Dendritic cell treated with granulocyte-macrophage colony-stimulating factor and Interleukin-4, amounts not matched to agents 40 ng/mL and 50 ng/mL, for 4 days (primary cell): ENCODE measurements at regions not wholly inside any gene's neighbourhood (a gene's known extent, or its start where the extent isn't known, plus 50 kb on each side); places are given as distances from the start of the nearest gene placed in this dataset.

ENCODE experiments used
- H3K27ac Mint-ChIP-seq: one replicate; pipeline ENCODE4 v1.8.0; 2022; ENCODE audit warnings: mild to moderate bottlenecking, mixed read lengths
- H3K27me3 Mint-ChIP-seq: one replicate; pipeline ENCODE4 v1.8.0; 2022; ENCODE audit warnings: mild to moderate bottlenecking, mixed read lengths
- H3K36me3 Mint-ChIP-seq: one replicate; pipeline ENCODE4 v1.8.0; 2022; ENCODE audit warnings: low read depth, mixed read lengths
- H3K4me1 Mint-ChIP-seq: one replicate; pipeline ENCODE4 v1.8.0; 2022; ENCODE audit warnings: low read depth, mixed read lengths
- H3K4me3 Mint-ChIP-seq: one replicate; pipeline ENCODE4 v1.8.0; 2022; ENCODE audit warnings: mild to moderate bottlenecking, moderate library complexity, mixed read lengths
- H3K9me3 Mint-ChIP-seq: one replicate; pipeline ENCODE4 v1.8.0; 2022; ENCODE audit warnings: mixed read lengths
- intact Hi-C: fragments of 100-400 bp; cut with micrococcal nuclease; formaldehyde crosslinking; loops from one replicate; pipeline ENCODE4 v1.15.0; 2022

DNA sequence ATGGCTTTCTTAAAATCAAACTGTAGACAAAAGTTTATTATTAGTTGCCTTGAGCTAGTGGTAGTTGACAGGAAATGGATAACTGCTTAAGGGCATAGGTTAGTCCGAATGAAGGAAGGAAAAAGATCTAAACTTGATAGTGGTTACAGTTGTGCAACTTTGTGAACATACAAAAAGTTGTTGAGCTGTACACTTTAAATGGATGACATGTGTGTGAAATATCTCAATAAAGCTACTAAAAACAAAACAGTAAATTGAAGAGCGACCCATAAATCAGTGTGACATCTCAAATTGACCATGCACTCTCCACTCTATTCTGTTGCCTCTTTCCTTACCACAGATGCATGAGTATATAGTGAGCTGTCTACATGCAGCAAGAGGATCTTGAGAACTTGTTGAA lies 1757.8 kb downstream of the PCDH9 start:
- Mint-ChIP-seq H3K27me3 (no peaks in the 10 kb centered on the region), H3K4me1 (peaks cover 21% of the 10 kb centered on the region), H3K27ac (no peak overlapping the region), H3K9me3 (peaks cover 9% of the 10 kb centered on the region), H3K36me3 (no peaks in the 10 kb centered on the region), H3K4me3 (no peak overlapping the region)
- intact Hi-C loops, result no loop called here

DNA sequence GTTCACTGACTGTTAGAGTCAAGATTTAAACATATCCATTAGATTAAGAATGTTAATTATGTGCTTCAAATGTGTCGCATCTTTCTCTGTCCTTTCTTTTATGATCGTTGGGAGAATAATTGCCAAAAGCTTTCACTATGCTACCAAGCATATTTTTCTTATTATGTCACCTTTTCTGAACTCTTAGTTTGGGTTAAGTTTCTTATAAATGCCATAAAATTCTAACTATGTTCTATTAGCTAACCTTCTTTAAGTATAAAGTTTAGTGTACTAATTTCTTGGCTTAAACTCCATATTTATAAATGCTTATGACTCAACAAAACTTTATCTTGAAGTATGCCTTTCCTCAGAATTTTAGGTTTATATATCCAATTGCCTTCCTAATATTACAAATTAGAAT lies 1759.4 kb downstream of the PCDH9 start:
- peaks cover 9% of the 10 kb centered on the region for H3K9me3 Mint-ChIP-seq
- H3K36me3 Mint-ChIP-seq, result no peaks in the 10 kb centered on the region
- H3K4me3 Mint-ChIP-seq, result no peak overlapping the region
- H3K4me1 Mint-ChIP-seq, result peaks cover 21% of the 10 kb centered on the region
- intact Hi-C loops, result no loop called here
- no peak overlapping the region for H3K27ac Mint-ChIP-seq
- no peaks in the 10 kb centered on the region for H3K27me3 Mint-ChIP-seq

DNA sequence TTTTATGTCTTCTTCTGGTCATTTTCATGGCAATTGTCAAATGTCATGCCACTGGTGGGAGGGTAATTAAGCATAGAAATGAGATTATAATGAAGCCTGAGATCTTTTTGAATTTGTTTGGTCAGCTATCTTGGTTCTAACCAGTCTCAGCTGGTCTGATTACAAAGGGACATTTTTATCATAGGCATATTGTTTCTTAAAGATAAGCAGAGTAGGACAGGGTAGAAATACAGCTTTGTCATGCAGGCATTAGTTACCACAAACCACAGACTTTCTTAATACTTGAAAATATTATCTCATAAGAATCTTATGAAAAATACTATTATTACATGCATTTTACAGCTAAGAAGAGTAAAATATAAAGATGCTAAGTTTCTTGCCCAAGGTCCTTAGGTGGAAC lies 1761.5 kb downstream of the PCDH9 start:
- peaks cover 11% of the 10 kb centered on the region for H3K9me3 Mint-ChIP-seq
- H3K36me3 Mint-ChIP-seq, result no peaks in the 10 kb centered on the region
- intact Hi-C loops, result no loop called here
- no peaks in the 10 kb centered on the region for H3K27me3 Mint-ChIP-seq
- H3K27ac Mint-ChIP-seq, result no peak overlapping the region
- no peak overlapping the region for H3K4me3 Mint-ChIP-seq
- H3K4me1 Mint-ChIP-seq, result peaks cover 21% of the 10 kb centered on the region

DNA sequence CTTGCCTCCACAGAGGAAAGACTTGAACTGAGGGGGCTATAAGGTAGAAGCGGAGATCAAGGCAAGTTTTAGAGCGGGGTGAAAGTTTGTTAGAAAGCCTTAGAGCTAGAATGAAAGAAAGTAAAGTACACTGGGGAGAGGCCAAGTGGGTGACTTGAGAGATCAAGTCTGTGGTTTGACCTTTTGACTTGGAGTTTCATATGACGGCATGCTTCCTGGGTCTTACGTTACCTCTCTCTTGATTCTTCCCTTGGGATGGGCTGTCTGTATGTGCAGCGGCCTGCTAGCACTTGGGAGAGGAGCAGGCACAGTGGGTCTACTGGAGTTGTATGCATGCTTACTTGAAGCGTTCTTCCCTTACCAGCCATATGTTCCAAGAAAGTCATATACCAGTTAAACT lies 1768.5 kb downstream of the PCDH9 start:
- no peaks in the 10 kb centered on the region for H3K36me3 Mint-ChIP-seq
- H3K4me3 Mint-ChIP-seq, result no peak overlapping the region
- intact Hi-C loops, result no loop called here
- no peak overlapping the region for H3K27ac Mint-ChIP-seq
- H3K27me3 Mint-ChIP-seq, result no peaks in the 10 kb centered on the region
- no peaks in the 10 kb centered on the region for H3K4me1 Mint-ChIP-seq
- peaks cover 16% of the 10 kb centered on the region for H3K9me3 Mint-ChIP-seq

DNA sequence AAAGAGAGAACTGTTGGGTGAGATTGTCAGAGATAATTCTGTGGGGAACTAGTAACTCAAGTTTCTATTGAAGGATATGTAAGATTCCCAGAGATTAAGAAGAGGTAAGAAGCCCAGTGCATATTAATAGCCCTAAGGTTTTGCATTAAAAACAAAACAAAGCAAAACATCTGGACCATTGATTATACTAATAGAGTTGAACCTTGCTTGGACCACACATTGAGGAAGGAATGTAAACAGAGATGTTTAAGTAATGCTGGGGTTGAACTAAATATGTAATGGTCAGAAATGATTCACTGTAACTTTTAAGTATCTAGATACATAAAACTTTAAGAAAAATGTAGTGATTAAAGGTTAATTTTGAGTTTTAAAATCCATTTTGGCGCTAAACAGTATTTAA lies 1770.0 kb downstream of the PCDH9 start:
- H3K27me3 Mint-ChIP-seq, result no peaks in the 10 kb centered on the region
- H3K4me1 Mint-ChIP-seq, result no peaks in the 10 kb centered on the region
- H3K27ac Mint-ChIP-seq, result no peak overlapping the region
- no peaks in the 10 kb centered on the region for H3K36me3 Mint-ChIP-seq
- peaks cover 11% of the 10 kb centered on the region for H3K9me3 Mint-ChIP-seq
- no peak overlapping the region for H3K4me3 Mint-ChIP-seq
- intact Hi-C loops, result no loop called here

DNA sequence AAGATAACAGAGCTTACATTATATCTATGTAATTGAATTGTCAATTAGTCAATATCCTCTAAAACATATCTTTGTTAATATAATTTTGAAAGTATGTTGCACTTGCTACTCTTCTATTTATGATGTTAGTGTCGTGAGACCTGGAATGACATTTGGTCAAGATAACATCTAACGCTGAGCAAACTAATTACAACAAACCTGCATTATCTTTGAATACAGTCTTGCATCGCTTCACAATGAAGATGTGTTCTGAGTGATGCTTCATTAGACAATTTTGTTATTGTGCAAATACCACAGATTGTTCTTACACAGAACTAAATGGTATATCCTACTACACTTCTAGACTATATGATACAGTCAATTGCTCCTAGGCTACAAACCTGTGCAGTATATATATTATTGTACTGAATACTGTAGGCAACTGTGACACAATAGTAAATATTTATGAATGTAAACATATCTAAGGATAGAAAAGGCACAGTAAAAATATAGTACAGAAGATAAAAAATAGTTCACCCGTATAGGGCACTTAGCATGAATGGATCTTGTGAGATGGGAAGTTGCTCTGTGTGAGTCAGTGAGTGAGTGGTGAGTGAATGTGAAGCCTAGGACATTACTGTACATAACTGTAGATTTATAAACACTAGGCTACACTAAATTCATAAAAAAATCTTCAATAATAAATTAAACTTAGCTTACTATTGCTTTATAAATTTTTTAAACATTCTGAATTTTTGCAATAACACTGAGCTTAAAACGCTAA lies 1773.8 kb downstream of the PCDH9 start:
- H3K36me3 Mint-ChIP-seq, result no peaks in the 10 kb centered on the region
- no peak overlapping the region for H3K4me3 Mint-ChIP-seq
- no peak overlapping the region for H3K27ac Mint-ChIP-seq
- peaks cover 5% of the 10 kb centered on the region for H3K9me3 Mint-ChIP-seq
- intact Hi-C loops, result no loop called here
- H3K27me3 Mint-ChIP-seq, result no peaks in the 10 kb centered on the region
- no peaks in the 10 kb centered on the region for H3K4me1 Mint-ChIP-seq

DNA sequence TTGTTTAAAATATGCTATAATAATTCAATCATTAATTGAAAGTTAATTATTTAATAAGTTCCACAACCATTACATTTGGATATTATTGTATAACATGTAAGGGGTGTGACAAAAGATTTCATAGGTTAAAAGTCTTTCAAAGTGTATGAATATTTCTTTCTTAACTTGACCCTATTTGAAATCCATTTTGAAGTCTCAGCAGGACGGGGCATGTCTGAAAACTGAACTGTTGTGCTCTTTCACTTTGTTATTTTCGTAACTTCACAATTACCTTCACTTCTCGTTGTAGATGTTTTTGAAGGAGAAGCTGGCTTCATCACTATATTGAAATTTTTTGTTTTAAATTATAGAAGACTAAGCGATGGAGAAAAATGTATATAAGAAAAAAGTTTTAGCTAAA lies 1775.7 kb downstream of the PCDH9 start:
- Mint-ChIP-seq H3K4me3 (no peak overlapping the region), H3K4me1 (no peaks in the 10 kb centered on the region), H3K27ac (no peak overlapping the region), H3K9me3 (peaks cover 5% of the 10 kb centered on the region), H3K27me3 (no peaks in the 10 kb centered on the region), H3K36me3 (no peaks in the 10 kb centered on the region)
- intact Hi-C loops, result no loop called here

DNA sequence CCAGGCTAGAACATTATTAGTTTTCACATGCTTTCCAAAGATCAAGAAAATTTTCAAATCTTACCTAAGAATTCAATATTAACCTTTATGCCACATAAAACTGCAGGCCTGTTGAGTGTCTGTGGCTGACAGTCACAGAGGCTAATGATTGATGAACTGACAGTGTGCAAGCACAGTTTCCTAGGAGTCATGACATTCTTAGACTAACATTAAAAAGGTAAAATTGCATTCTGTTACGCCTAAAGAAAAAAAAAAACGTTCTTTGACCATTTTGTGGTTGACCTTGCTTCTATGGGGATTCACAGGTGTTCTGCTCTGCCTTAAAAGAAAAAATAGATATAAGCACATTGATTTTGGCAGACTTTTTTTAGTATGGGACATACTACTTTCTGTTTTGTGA lies 1776.2 kb downstream of the PCDH9 start:
- H3K9me3 Mint-ChIP-seq, result peaks cover 5% of the 10 kb centered on the region
- H3K36me3 Mint-ChIP-seq, result no peaks in the 10 kb centered on the region
- H3K4me3 Mint-ChIP-seq, result no peak overlapping the region
- no peaks in the 10 kb centered on the region for H3K27me3 Mint-ChIP-seq
- intact Hi-C loops, result no loop called here
- no peak overlapping the region for H3K27ac Mint-ChIP-seq
- no peaks in the 10 kb centered on the region for H3K4me1 Mint-ChIP-seq

DNA sequence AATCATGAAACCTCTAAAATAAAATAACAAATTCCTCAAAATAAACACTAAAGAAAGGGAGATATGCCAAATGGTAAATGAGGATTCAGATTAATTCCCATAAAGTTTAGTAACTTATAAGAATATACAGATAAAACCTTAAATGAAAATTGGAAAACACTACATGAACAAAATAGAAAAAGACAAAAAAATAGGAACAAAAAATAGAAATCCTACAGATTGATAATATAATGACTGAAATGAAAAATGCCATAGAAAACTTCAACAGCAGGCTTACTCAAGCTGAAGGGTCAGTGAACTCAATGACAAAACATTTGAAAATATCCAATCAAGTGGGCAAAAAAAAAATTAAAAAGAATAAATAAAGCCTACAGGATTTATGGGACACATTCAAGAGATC lies 1784.8 kb downstream of the PCDH9 start:
- Mint-ChIP-seq H3K9me3 (peaks cover 46% of the 10 kb centered on the region), H3K27ac (no peak overlapping the region), H3K27me3 (no peaks in the 10 kb centered on the region), H3K36me3 (no peaks in the 10 kb centered on the region), H3K4me3 (no peak overlapping the region), H3K4me1 (no peaks in the 10 kb centered on the region)
- intact Hi-C loops, result no loop called here

DNA sequence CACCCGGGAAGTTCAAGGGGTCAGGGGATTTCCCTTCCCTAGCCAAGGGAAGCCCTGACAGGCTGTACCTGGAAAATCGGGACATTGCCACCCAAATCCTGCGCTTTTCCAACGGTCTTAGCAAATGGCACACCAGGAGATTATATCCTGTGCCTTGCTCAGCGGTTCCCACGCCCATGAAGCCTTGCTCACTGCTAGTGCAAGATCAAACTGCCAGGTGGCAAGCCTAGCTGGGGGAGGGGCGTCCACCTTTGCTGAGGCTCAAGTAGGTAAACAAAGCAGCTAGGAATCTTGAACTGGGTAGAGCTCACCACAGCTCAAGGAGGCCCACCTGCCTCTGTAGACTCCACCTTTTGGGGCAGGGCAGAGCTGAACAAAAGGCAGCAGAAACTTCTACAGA lies 1794.5 kb downstream of the PCDH9 start:
- no peak overlapping the region for H3K4me3 Mint-ChIP-seq

DNA sequence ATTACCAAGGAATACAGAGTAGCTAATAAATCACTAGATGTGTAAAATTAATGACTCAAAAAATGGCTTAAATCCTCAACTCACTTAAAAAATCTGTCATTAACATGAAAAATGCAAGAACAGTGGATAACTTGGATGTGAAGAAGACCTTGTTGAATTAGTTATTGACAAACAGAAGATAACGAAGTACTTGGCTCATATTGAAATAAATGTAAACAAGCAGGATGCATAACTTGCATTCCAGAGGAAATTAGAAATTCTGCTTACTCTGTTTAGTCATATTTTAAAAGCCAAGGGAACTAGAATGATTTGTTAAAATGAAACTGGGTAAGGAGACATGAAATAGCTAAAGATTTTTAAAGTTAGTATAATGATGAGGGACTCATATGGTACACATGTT lies 1812.2 kb downstream of the PCDH9 start:
- Mint-ChIP-seq H3K4me3 (no peak overlapping the region), H3K4me1 (no peaks in the 10 kb centered on the region), H3K36me3 (no peaks in the 10 kb centered on the region), H3K27me3 (no peaks in the 10 kb centered on the region), H3K27ac (no peak overlapping the region), H3K9me3 (peaks cover 19% of the 10 kb centered on the region)
- intact Hi-C loops, result no loop called here

More for the DNA sequence above, 1794.5 kb downstream of the PCDH9 start:
- Mint-ChIP-seq H3K27me3 (no peaks in the 10 kb centered on the region), H3K36me3 (no peaks in the 10 kb centered on the region), H3K9me3 (peaks cover 30% of the 10 kb centered on the region), H3K4me1 (no peaks in the 10 kb centered on the region), H3K27ac (no peak overlapping the region)
- intact Hi-C loops, result no loop called here

DNA sequence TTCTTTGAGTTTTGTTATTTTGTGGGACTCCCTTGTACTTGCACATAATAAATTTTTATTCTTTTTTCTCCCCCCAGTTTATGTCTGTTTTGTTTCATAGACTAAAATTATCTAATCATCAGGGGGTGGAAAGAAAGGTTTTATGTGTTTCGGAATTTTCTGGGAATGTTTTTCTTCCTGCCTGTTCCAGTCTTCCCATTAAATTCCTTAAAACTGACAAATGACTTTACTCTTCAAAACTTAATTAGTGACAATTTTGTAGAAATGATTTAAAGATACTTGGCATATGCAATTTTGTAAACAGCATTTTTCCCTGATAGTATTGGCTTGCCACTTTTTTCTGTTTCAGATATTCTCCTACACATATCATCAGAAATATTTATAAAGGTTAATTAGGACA lies 1813.4 kb downstream of the PCDH9 start:
- Mint-ChIP-seq H3K4me1 (no peaks in the 10 kb centered on the region), H3K4me3 (no peak overlapping the region), H3K27me3 (no peaks in the 10 kb centered on the region), H3K36me3 (no peaks in the 10 kb centered on the region), H3K9me3 (peaks cover 19% of the 10 kb centered on the region), H3K27ac (no peak overlapping the region)
- intact Hi-C loops, result no loop called here

DNA sequence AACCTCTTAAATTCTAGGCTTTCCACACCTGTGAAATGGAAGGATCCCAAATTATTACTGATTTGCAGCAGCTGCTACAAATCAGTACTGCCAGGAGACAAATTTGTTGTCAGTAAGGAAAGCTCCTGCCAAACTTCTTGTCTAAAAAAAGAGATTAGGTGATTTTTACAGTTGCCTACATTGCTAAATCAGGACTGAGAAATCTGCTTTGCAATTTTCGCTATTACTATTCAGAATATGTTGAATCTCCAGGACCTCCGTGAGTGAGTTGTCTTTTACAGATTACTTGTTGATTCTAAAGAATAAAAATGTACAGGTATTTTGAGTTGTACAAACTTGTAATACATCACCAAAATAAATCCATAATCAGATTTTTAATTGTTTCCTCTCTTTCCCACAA lies 1815.9 kb downstream of the PCDH9 start:
- no peak overlapping the region for H3K4me3 Mint-ChIP-seq
- peaks cover 1% of the 10 kb centered on the region for H3K9me3 Mint-ChIP-seq
- no peaks in the 10 kb centered on the region for H3K36me3 Mint-ChIP-seq
- no peaks in the 10 kb centered on the region for H3K4me1 Mint-ChIP-seq
- no peak overlapping the region for H3K27ac Mint-ChIP-seq
- intact Hi-C loops, result no loop called here
- H3K27me3 Mint-ChIP-seq, result no peaks in the 10 kb centered on the region

DNA sequence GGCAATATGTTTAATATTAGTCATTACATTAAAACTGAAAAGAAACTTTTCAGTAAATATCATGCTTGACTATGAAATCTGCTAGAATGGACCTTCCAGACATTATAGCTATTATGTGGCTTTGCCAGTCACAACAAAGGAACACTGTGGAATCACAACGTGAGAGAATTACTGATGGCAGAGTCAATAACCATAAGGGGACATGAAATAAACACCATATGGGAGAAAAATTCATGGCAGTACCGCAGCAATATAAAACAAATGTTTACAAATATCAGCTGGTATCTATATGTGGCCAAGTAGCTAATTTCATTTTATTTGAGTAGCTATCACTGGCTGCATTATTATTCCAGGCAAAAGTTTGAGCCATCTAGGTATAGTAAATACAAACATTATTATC lies 1818.6 kb downstream of the PCDH9 start:
- Mint-ChIP-seq H3K36me3 (no peaks in the 10 kb centered on the region), H3K27me3 (no peaks in the 10 kb centered on the region), H3K9me3 (no peaks in the 10 kb centered on the region), H3K27ac (no peak overlapping the region), H3K4me3 (no peak overlapping the region), H3K4me1 (no peaks in the 10 kb centered on the region)
- intact Hi-C loops, result no loop called here

DNA sequence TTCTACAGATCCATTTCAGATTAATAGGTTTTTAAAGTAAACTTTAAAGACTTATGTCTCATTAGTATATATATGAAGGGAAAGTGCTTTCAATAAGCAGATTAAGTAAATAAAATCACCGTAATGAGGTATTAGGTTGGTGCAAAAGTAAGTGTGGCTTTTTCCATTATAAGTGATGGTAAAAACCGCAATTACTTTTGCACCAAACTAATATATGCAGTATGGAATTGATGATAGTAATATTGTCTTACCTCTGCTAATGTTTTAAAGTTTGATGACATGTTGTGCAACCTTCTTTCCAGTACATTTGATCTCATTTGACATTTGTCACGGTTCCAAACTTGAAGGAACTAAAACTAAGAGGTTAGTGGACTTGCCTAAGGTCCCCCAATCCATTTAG lies 1819.3 kb downstream of the PCDH9 start:
- Mint-ChIP-seq H3K9me3 (no peaks in the 10 kb centered on the region), H3K36me3 (no peaks in the 10 kb centered on the region), H3K4me1 (no peaks in the 10 kb centered on the region), H3K27ac (no peak overlapping the region), H3K27me3 (no peaks in the 10 kb centered on the region), H3K4me3 (no peak overlapping the region)
- intact Hi-C loops, result no loop called here
